Astrocyte of the spinal cord (primary cell): ENCODE measurements at regions not wholly inside any gene's neighbourhood (a gene's known extent, or its start where the extent isn't known, plus 50 kb on each side); places are given as distances from the start of the nearest gene placed in this dataset.

Experiments
- DNase-seq: peaks from one replicate; pipeline ENCODE4 v3.0.0; 2011; ENCODE audit warnings: low read depth, low spot score
- H3K4me3 ChIP-seq: 2 replicates; pipeline ENCODE4 v1.5.1; 2011; ENCODE audit warnings: low read depth, mild to moderate bottlenecking, low read length, moderate library complexity
- in situ Hi-C: cut with HindIII; loops from 2 replicates; pipeline ENCODE4 v1.10.0; 2017; ENCODE audit warnings: low sequenced_read_pairs
- TF ChIP-seq, protein P1 (sequence below): IDR thresholded peaks from 2 replicates; pipeline ENCODE4 v1.5.1; 2012; ENCODE audit warnings: low read depth, mild to moderate bottlenecking, low read length, inconsistent platforms

GRCh38 chr5:56692359-56693219 is 122.8 kb upstream of the MAP3K1 start:
- TF ChIP-seq, protein P1, sequence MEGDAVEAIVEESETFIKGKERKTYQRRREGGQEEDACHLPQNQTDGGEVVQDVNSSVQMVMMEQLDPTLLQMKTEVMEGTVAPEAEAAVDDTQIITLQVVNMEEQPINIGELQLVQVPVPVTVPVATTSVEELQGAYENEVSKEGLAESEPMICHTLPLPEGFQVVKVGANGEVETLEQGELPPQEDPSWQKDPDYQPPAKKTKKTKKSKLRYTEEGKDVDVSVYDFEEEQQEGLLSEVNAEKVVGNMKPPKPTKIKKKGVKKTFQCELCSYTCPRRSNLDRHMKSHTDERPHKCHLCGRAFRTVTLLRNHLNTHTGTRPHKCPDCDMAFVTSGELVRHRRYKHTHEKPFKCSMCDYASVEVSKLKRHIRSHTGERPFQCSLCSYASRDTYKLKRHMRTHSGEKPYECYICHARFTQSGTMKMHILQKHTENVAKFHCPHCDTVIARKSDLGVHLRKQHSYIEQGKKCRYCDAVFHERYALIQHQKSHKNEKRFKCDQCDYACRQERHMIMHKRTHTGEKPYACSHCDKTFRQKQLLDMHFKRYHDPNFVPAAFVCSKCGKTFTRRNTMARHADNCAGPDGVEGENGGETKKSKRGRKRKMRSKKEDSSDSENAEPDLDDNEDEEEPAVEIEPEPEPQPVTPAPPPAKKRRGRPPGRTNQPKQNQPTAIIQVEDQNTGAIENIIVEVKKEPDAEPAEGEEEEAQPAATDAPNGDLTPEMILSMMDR, result no peak
- no peak overlapping the region for H3K4me3 ChIP-seq
- DNase-seq, result no peak
- in situ Hi-C loops, result no loop called here

- H3K4me3 ChIP-seq, result no peak overlapping the region
- TF ChIP-seq, protein P1, result no peak
- in situ Hi-C loops, result no loop called here
- DNase-seq, result no peak
These were observed 126.9 kb upstream of the MAP3K1 start for GRCh38 chr5:56688402-56688801.

DNA sequence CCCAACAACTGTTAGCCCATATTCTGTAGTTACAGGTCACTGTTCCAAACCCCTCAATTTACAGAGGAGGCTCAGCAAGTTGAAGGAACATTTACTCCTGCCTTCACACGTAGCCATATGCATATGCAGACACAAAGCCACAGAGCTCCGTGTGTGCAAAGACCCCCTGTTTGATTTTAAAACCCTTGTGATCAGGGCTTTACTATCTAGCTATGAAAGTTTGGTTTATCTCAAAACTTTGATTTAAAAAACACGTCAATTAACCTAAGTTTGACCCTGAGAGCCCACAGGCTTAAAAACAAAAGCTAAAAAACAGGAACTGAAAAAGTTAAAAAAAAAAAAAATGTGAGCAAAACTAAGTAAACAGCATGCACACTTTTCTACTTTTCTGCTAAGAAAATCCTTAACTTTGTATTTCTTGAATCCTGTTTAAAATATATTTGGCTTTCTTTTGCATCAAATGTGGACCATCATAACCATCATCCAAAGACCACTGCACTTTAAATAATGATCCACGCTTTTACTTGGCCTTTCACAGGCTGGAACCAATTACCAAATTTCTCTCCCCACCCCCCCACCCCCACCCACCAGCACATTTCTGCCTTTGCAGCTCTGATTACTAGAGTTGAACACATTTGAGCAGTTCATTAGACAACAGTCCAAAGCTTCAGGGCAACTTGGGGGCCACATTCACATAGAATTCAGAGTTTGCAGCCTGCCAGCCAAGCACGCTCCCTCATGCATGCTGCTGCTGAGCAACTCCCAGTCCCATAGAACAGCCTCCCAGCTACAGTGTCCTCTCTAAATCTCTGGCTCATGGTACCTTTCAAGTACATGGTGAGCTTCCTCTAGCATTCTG is 128.8 kb upstream of the MAP3K1 start:
- no peak overlapping the region for H3K4me3 ChIP-seq
- TF ChIP-seq, protein P1, result no peak
- no peak for DNase-seq
- in situ Hi-C loops, result no loop called here

DNA sequence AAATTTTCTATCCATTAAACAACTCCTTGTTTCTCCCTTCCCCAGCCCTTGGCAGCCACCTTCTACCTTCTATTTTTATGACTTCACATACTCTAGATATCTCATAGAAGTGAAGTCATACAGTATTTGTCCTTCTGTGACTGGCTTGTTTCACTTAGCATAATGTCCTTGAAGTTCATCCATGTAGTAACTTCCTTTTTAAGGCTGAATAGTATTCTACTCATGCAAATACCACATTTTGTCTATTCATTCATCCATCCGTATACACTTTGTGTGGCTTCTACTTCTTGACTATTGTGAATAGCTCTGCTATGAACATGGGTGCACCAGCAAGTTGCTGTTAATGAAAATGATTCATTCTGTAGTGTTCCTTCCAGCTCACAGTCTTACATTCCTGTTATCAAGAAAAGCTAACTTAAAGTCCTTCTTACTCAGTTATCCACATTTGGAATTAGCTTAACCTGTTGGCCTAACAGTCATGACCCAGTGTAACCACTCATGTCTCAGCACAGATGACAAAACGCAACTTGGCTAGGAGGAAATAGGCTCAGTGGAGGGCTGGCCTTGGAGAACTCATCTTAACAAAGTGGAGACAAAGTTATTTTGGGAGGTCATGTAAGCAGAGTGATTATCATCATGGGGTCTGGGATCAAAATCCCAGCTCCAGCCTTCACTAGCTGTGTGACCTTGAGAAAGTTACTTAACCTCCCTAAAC is 129.7 kb upstream of the MAP3K1 start:
- no peak for DNase-seq
- in situ Hi-C loops, result no loop called here

DNA sequence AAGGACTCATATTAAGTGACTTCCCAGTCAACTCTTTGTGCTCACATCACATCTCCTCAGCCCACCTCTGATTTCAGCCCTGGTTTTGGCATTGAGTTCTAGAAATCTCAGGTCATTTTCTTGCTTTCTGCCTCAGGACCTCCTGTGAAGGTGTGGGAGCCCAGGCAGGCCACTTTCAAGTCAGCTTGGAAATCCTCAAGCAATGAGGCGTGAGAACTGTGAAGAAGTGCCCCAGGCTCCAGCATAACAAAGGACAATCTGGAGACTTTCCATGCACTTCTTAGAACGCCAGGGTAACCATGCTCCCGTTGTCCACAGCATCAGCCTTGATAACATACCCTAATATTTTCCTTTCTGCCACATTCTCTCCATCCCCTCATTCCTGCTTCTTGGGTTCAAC is 131.2 kb upstream of the MAP3K1 start:
- no peak for DNase-seq
- no peak overlapping the region for H3K4me3 ChIP-seq
- in situ Hi-C loops, result no loop called here
- TF ChIP-seq, protein P1, result no peak

More for the DNA sequence above, 129.7 kb upstream of the MAP3K1 start:
- no peak overlapping the region for H3K4me3 ChIP-seq
- TF ChIP-seq, protein P1, result no peak

DNA sequence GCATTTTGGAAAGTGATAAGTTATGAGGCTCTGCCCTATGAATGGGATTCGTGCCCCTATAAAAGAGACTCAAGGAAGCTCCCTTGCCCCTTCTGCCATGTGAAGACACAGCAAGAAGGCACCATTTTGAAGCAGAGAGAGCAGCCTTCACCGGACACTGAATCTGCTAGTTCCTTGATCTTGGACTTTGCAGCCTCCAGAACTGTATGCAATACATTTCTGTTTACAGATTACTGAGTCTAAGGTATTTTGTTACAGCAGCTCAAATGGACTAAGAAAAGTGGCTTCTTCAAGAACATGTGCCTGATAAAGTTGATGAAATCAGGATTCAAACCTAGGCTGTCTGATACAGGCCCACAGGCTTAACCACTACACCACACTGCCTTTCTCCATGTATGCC is 131.6 kb upstream of the MAP3K1 start:
- TF ChIP-seq, protein P1, result no peak

More for the DNA sequence above, 131.6 kb upstream of the MAP3K1 start:
- no peak for DNase-seq
- no peak overlapping the region for H3K4me3 ChIP-seq
- in situ Hi-C loops, result no loop called here
